SU-DHL-6 (cell line): ENCODE measurements at regions not wholly inside any gene's neighbourhood (a gene's known extent, or its start where the extent isn't known, plus 50 kb on each side); places are given as distances from the start of the nearest gene placed in this dataset.

Experiments
- H2AFZ ChIP-seq: fragments of 200-600 bp; sonication (generic); 2 replicates; pipeline ENCODE4 v1.6.1; 2014; ENCODE audit warnings: low read depth, mild to moderate bottlenecking, moderate library complexity, mixed read lengths, antibody characterized with exemption, low read length; ENCODE audit not compliant: severe bottlenecking
- H3F3A ChIP-seq: fragments of 200-600 bp; shearing (Covaris generic); 2 replicates; pipeline ENCODE4 v1.6.0; 2016; ENCODE audit warnings: antibody characterized with exemption, mild to moderate bottlenecking; ENCODE audit not compliant: insufficient read depth
- H3K27ac ChIP-seq: fragments of 200-600 bp; sonication (generic); 2 replicates; pipeline ENCODE4 v1.5.1; 2016; ENCODE audit warnings: low read depth, mild to moderate bottlenecking, low read length, moderate library complexity, mixed read lengths
- H3K27me3 ChIP-seq: fragments of 200-600 bp; sonication (generic), shearing (Covaris generic); 2 replicates; pipeline ENCODE4 v1.6.0; 2014; ENCODE audit warnings: mild to moderate bottlenecking, low read length
- H3K36me3 ChIP-seq: fragments of 200-600 bp; sonication (generic); 2 replicates; pipeline ENCODE4 v1.6.1; 2014; ENCODE audit warnings: mild to moderate bottlenecking, low read length, mixed read lengths
- H3K4me2 ChIP-seq: fragments of 300-600, 200-600 bp; shearing (Covaris generic), sonication (generic); 2 replicates; pipeline ENCODE4 v1.6.0; 2014; ENCODE audit warnings: low read length, low read depth, mild to moderate bottlenecking; ENCODE audit not compliant: poor library complexity, severe bottlenecking
- H3K4me3 ChIP-seq: fragments of 200-600 bp; sonication (generic); 2 replicates; pipeline ENCODE4 v1.5.1; 2014; ENCODE audit warnings: antibody characterized with exemption, low read length, mild to moderate bottlenecking, mixed read lengths; ENCODE audit not compliant: insufficient read depth, poor library complexity, severe bottlenecking
- H3K79me2 ChIP-seq: fragments of 200-600 bp; sonication (generic); 2 replicates; pipeline ENCODE4 v1.6.1; 2014; ENCODE audit warnings: mild to moderate bottlenecking, low read length, moderate library complexity; ENCODE audit not compliant: insufficient read depth
- H3K9ac ChIP-seq: fragments of 200-600 bp; sonication (generic); 2 replicates; pipeline ENCODE4 v1.7.0; 2014; ENCODE audit warnings: mild to moderate bottlenecking, low read length
- H3K9me2 ChIP-seq: fragments of 200-600 bp; sonication (generic); replicated peaks from 2 replicates; pipeline ENCODE4 v1.6.1; 2014; ENCODE audit warnings: low read length; ENCODE audit not compliant: insufficient read depth
- H3K9me3 ChIP-seq: fragments of 200-600 bp; sonication (generic); 2 replicates; pipeline ENCODE4 v1.6.1; 2014; ENCODE audit warnings: low read length, mixed read lengths; ENCODE audit not compliant: insufficient read depth
- H4K20me1 ChIP-seq: fragments of 200-600 bp; sonication (generic); 2 replicates; pipeline ENCODE4 v1.6.1; 2014; ENCODE audit warnings: low read depth, mild to moderate bottlenecking, antibody characterized with exemption, low read length, moderate library complexity, mixed read lengths
- CTCF ChIP-seq: fragments of 200-600 bp; sonication (generic); IDR thresholded peaks from one replicate; pipeline ENCODE4 v1.5.1; 2017; ENCODE audit warnings: antibody characterized with exemption, mild to moderate bottlenecking, low read length, moderate library complexity; ENCODE audit not compliant: insufficient read depth, poor library complexity, severe bottlenecking
- EZH2phosphoT487 ChIP-seq: fragments of 200-600 bp; sonication (generic), shearing (Covaris generic); conservative IDR thresholded peaks from 2 replicates; pipeline ENCODE4 v1.6.1; 2018; ENCODE audit warnings: mild to moderate bottlenecking, antibody characterized with exemption, low read length, moderate library complexity, mixed read lengths

GRCh38 chr9:107794259-107794658 lies 304.7 kb upstream of the KLF4 start:
- no peak overlapping the region for H3K9ac ChIP-seq
- H3K79me2 ChIP-seq: no peaks in the 10 kb centered on the region
- H3K4me3 ChIP-seq: no peak overlapping the region
- H3K27ac ChIP-seq: no peak overlapping the region
- H4K20me1 ChIP-seq: no peaks in the 10 kb centered on the region
- no peaks in the 10 kb centered on the region for H3K9me3 ChIP-seq
- H2AFZ ChIP-seq: no peak overlapping the region
- H3F3A ChIP-seq: no peaks in the 10 kb centered on the region
- H3K9me2 ChIP-seq: no peaks in the 10 kb centered on the region
- H3K4me2 ChIP-seq: no peak overlapping the region
- no peaks in the 10 kb centered on the region for H3K36me3 ChIP-seq
- TF ChIP-seq CTCF (no peak), EZH2phosphoT487 (no peak)
- no peaks in the 10 kb centered on the region for H3K27me3 ChIP-seq

- Histone ChIP-seq H3K9me2 (no peaks in the 10 kb centered on the region), H3K27ac (no peak overlapping the region), H3K27me3 (no peaks in the 10 kb centered on the region), H3K9ac (no peak overlapping the region), H3K79me2 (no peaks in the 10 kb centered on the region), H3K9me3 (no peaks in the 10 kb centered on the region), H4K20me1 (no peaks in the 10 kb centered on the region), H2AFZ (no peak overlapping the region), H3K36me3 (no peaks in the 10 kb centered on the region), H3K4me3 (no peak overlapping the region), H3K4me2 (no peak overlapping the region), H3F3A (no peaks in the 10 kb centered on the region)
- TF ChIP-seq CTCF: no peak
- TF ChIP-seq EZH2phosphoT487: no peak
Observed at GRCh38 chr9:107793541-107793940, 304.0 kb upstream of the KLF4 start.

GRCh38 chr9:107792596-107792995 lies 303.0 kb upstream of the KLF4 start:
- Histone ChIP-seq H4K20me1 (no peaks in the 10 kb centered on the region), H3K9me3 (no peaks in the 10 kb centered on the region), H3K79me2 (no peaks in the 10 kb centered on the region), H3K4me3 (no peak overlapping the region), H2AFZ (no peak overlapping the region), H3F3A (no peaks in the 10 kb centered on the region), H3K4me2 (no peak overlapping the region), H3K36me3 (no peaks in the 10 kb centered on the region), H3K9ac (no peak overlapping the region), H3K9me2 (no peaks in the 10 kb centered on the region), H3K27ac (no peak overlapping the region), H3K27me3 (no peaks in the 10 kb centered on the region)
- no peak for TF ChIP-seq CTCF
- no peak for TF ChIP-seq EZH2phosphoT487

- H3K4me2 ChIP-seq: no peak overlapping the region
- no peak overlapping the region for H3K4me3 ChIP-seq
Observed at GRCh38 chr9:107792006-107792405, 302.4 kb upstream of the KLF4 start.

More at GRCh38 chr9:107792006-107792405, 302.4 kb upstream of the KLF4 start:
- Histone ChIP-seq H3K9me2 (no peaks in the 10 kb centered on the region), H2AFZ (no peak overlapping the region), H3K27ac (no peak overlapping the region), H4K20me1 (no peaks in the 10 kb centered on the region), H3F3A (no peaks in the 10 kb centered on the region), H3K9me3 (no peaks in the 10 kb centered on the region), H3K9ac (no peak overlapping the region), H3K79me2 (no peaks in the 10 kb centered on the region), H3K36me3 (no peaks in the 10 kb centered on the region), H3K27me3 (no peaks in the 10 kb centered on the region)
- TF ChIP-seq CTCF: no peak
- TF ChIP-seq EZH2phosphoT487: no peak
